Endothelial cell of umbilical vein (primary cell): ENCODE measurements at regions not wholly inside any gene's neighbourhood (a gene's known extent, or its start where the extent isn't known, plus 50 kb on each side); places are given as distances from the start of the nearest gene placed in this dataset.

Experiments used
- BruUV-seq: library from RNA; stranded (reverse); fragments of 400-500 nt; replicated peaks from 2 replicates; lab custom pipeline; 2021; lab: Mats Ljungman, UMichigan
- CTCF ChIA-PET: fragments of 300-600, 350-600 bp; sonication (Branson Sonifier 250); formaldehyde crosslinking; loops from one replicate; lab custom pipeline; 2021; ENCODE audit warnings: antibody characterized with exemption, inconsistent platforms; lab: Charles Lee
- POLR2A ChIA-PET: fragments of 300-600, 350-600 bp; sonication (Branson Sonifier 250); formaldehyde crosslinking; loops from one replicate; lab custom pipeline; 2021; ENCODE audit warnings: antibody characterized with exemption, inconsistent platforms; lab: Charles Lee
- DNase-seq: peaks from one replicate; pipeline ENCODE4 v3.0.0-alpha.2; 2011; ENCODE audit warnings: low read depth, low spot score
- FAIRE-seq: peaks from 2 replicates; lab custom pipeline; 2011; peaks lifted over from hg19 to GRCh38; lab: Jason Lieb, UNC
- H2AFZ ChIP-seq: 2 replicates; pipeline ENCODE4 v1.6.0; 2012; ENCODE audit warnings: low read depth, low read length, control low read depth, inconsistent platforms
- H3K27ac ChIP-seq: 2 replicates; pipeline ENCODE4 v1.5.1; 2011; ENCODE audit warnings: low read depth, mild to moderate bottlenecking, control low read depth, low read length, moderate library complexity; ENCODE audit not compliant: insufficient read depth
- H3K27me3 ChIP-seq, 2 experiments: 2 replicates each; pipeline versions ENCODE4 v1.6.0 to v1.6.1; 2011; ENCODE audit warnings: low read length in 2 of 2, mixed read lengths in 1 of 2; ENCODE audit not compliant: control insufficient read depth in 2 of 2, insufficient read depth in 2 of 2
- H3K36me3 ChIP-seq, 2 experiments: 2 replicates in 1 of 2; 3 replicates in 1 of 2; pipeline ENCODE4 v1.5.1; 2011; ENCODE audit warnings: low read length in 2 of 2, mild to moderate bottlenecking in 1 of 2, moderate library complexity in 1 of 2; ENCODE audit not compliant: control insufficient read depth in 2 of 2, insufficient read depth in 2 of 2; ENCODE audit errors: extremely low read depth in 1 of 2
- H3K4me1 ChIP-seq: 3 replicates; pipeline ENCODE4 v1.5.1; 2011; ENCODE audit warnings: mild to moderate bottlenecking, low read length; ENCODE audit not compliant: control insufficient read depth, insufficient read depth; ENCODE audit errors: extremely low read depth
- H3K4me2 ChIP-seq: 2 replicates; pipeline ENCODE4 v1.6.1; 2011; ENCODE audit warnings: low read length, control low read depth, mixed read lengths; ENCODE audit not compliant: insufficient read depth
- H3K4me3 ChIP-seq, 3 experiments: fragments of 200-600 bp in 1 of 3; sonication (generic), shearing (Covaris generic) in 1 of 3; replicated peaks in 1 of 3; 2 replicates each; pipeline ENCODE4 v1.5.1; 2011 to 2016; ENCODE audit warnings: control low read depth in 3 of 3, low read length in 3 of 3, mild to moderate bottlenecking in 2 of 3, inconsistent platforms in 1 of 3, low read depth in 1 of 3, moderate library complexity in 1 of 3; ENCODE audit not compliant: insufficient read depth in 1 of 3
- H3K79me2 ChIP-seq: 2 replicates; pipeline ENCODE4 v1.6.0; 2012; ENCODE audit warnings: low read length, inconsistent platforms; ENCODE audit not compliant: control insufficient read depth, insufficient read depth
- H3K9ac ChIP-seq: replicated peaks from 2 replicates; pipeline ENCODE3; 2011; ENCODE audit warnings: low read length, control low read depth; ENCODE audit not compliant: insufficient read depth; ENCODE audit errors: extremely low read depth
- H3K9me1 ChIP-seq: replicated peaks from 3 replicates; pipeline ENCODE4 v1.6.0; 2011; ENCODE audit warnings: mild to moderate bottlenecking, low read length; ENCODE audit not compliant: control insufficient read depth, insufficient read depth; ENCODE audit errors: extremely low read depth
- H3K9me3 ChIP-seq: replicated peaks from 2 replicates; pipeline ENCODE4 v1.5.1; 2012; ENCODE audit warnings: low read length, inconsistent platforms; ENCODE audit not compliant: control insufficient read depth, insufficient read depth
- H4K20me1 ChIP-seq: replicated peaks from 2 replicates; pipeline ENCODE3; 2011; ENCODE audit warnings: mild to moderate bottlenecking, low read length; ENCODE audit not compliant: control insufficient read depth, insufficient read depth; ENCODE audit errors: extremely low read depth
- EZH2 ChIP-seq: IDR thresholded peaks from 2 replicates; pipeline ENCODE4 v1.6.1; 2012; ENCODE audit warnings: borderline replicate concordance, low read depth, mild to moderate bottlenecking, moderate library complexity, low read length, inconsistent platforms; ENCODE audit not compliant: severe bottlenecking
- FOS ChIP-seq: IDR thresholded peaks from 2 replicates; pipeline ENCODE4 v1.6.1; 2011; ENCODE audit warnings: mild to moderate bottlenecking, low read length, moderate library complexity, borderline replicate concordance; ENCODE audit not compliant: insufficient read depth
- GATA2 ChIP-seq: IDR thresholded peaks from 2 replicates; pipeline ENCODE4 v1.7.0; 2011; ENCODE audit warnings: low read depth, mild to moderate bottlenecking, moderate library complexity, mixed read lengths, low read length; ENCODE audit not compliant: insufficient read length, insufficient read depth
- JUN ChIP-seq: IDR thresholded peaks from 2 replicates; pipeline ENCODE4 v1.6.1; 2011; ENCODE audit warnings: borderline replicate concordance, low read depth; ENCODE audit not compliant: insufficient read length, insufficient read depth
- MYC ChIP-seq: IDR thresholded peaks from one replicate; pipeline ENCODE4 v1.6.1; 2011; ENCODE audit warnings: mild to moderate bottlenecking, low read depth, low read length
- POLR2A ChIP-seq: IDR thresholded peaks from 2 replicates; pipeline ENCODE4 v1.6.1; 2012; ENCODE audit warnings: low read depth, mild to moderate bottlenecking, control low read depth, low read length
- POLR2AphosphoS5 ChIP-seq: IDR thresholded peaks from 2 replicates; pipeline ENCODE4 v1.6.1; 2012; ENCODE audit warnings: low read depth, mild to moderate bottlenecking, control low read depth, low read length, moderate library complexity; ENCODE audit not compliant: insufficient read depth
- dilution Hi-C: fragments of 300-500 bp; cut with MboI; formaldehyde crosslinking; loops from one replicate; pipeline ENCODE4 v1.15.0; 2019; ENCODE audit warnings: low sequenced_read_pairs; ENCODE audit not compliant: extremely low pct_ligation_motif_present
- intact Hi-C: fragments of 100-400 bp; cut with micrococcal nuclease; formaldehyde crosslinking; loops from one replicate; pipeline ENCODE4 v1.10.0; 2022
- TF ChIP-seq, protein P1 (sequence below), 2 donors: IDR thresholded peaks; 1 replicate in 1 of 2; 2 replicates in 1 of 2; pipeline ENCODE4 v1.5.1; 2011; ENCODE audit warnings: low read length in 2 of 2, mild to moderate bottlenecking in 2 of 2, moderate library complexity in 2 of 2, control low read depth in 1 of 2, inconsistent platforms in 1 of 2, low read depth in 1 of 2; ENCODE audit not compliant: insufficient read depth in 1 of 2; ENCODE audit errors: extremely low read depth in 1 of 2
- TF ChIP-seq, protein P2 (sequence below): IDR thresholded peaks from 2 replicates; pipeline ENCODE4 v1.6.1; 2011; ENCODE audit not compliant: insufficient read depth, insufficient read length

DNA sequence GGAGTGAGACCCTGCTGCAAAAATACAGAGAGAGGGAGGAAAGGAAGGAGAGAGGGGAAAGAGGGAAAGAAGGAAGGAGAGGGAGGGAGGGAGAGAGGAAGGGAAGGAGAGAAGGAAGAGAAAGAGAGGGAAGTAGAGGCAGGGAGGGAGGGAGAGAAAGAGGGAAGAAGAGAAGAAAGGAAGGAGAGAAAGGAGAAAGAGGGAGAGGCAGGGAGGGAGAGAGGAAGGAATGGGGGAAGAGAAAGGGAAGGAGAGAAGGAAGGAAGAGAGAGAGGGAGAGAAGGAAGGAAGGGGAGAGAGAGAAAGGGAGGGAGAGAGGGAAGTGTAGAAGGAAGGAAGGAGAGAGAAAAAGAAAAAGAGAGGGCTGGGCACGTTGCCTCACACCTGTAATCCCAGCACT, 121.7 kb downstream of the TMEM130 start:
- Histone ChIP-seq H4K20me1 (no peaks in the 10 kb centered on the region), H2AFZ (no peak overlapping the region), H3K9me3 (no peaks in the 10 kb centered on the region), H3K4me1 (no peaks in the 10 kb centered on the region), H3K9me1 (no peaks in the 10 kb centered on the region), H3K4me2 (no peak overlapping the region), H3K27me3 (no peaks in the 10 kb centered on the region), H3K36me3 (no peaks in the 10 kb centered on the region), H3K9ac (no peak overlapping the region), H3K4me3 (no peak overlapping the region), H3K79me2 (no peaks in the 10 kb centered on the region), H3K27ac (no peak overlapping the region)
- BruUV-seq: no TSS peak
- FAIRE-seq: no peak
- no peak for DNase-seq
- intact Hi-C loops: loop anchor here (10.0 kb wide), 1 partner anchor 87 kb away; no protein-coding TSS in a partner anchor
- dilution Hi-C loops: no loop called here
- TF ChIP-seq POLR2A: no peak
- no peak for TF ChIP-seq POLR2AphosphoS5
- no peak for TF ChIP-seq JUN
- no peak for TF ChIP-seq MYC
- no peak for TF ChIP-seq FOS
- no peak for TF ChIP-seq EZH2
- no peak for TF ChIP-seq GATA2
- TF ChIP-seq, protein P1, sequence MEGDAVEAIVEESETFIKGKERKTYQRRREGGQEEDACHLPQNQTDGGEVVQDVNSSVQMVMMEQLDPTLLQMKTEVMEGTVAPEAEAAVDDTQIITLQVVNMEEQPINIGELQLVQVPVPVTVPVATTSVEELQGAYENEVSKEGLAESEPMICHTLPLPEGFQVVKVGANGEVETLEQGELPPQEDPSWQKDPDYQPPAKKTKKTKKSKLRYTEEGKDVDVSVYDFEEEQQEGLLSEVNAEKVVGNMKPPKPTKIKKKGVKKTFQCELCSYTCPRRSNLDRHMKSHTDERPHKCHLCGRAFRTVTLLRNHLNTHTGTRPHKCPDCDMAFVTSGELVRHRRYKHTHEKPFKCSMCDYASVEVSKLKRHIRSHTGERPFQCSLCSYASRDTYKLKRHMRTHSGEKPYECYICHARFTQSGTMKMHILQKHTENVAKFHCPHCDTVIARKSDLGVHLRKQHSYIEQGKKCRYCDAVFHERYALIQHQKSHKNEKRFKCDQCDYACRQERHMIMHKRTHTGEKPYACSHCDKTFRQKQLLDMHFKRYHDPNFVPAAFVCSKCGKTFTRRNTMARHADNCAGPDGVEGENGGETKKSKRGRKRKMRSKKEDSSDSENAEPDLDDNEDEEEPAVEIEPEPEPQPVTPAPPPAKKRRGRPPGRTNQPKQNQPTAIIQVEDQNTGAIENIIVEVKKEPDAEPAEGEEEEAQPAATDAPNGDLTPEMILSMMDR (IDR thresholded peaks at IDR 0.05; ENCODE audit: extremely low read depth in 1 of 2, insufficient read depth in 1 of 2, low read depth in 1 of 2, low read length in 2 of 2): no peak
- TF ChIP-seq, protein P2, sequence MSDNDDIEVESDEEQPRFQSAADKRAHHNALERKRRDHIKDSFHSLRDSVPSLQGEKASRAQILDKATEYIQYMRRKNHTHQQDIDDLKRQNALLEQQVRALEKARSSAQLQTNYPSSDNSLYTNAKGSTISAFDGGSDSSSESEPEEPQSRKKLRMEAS: no peak
- CTCF ChIA-PET: no interaction called here
- POLR2A ChIA-PET: no interaction called here
